GM18867 (cell line): ENCODE measurements at regions not wholly inside any gene's neighbourhood (a gene's known extent, or its start where the extent isn't known, plus 50 kb on each side); places are given as distances from the start of the nearest gene placed in this dataset.
"Not testable (repeated sequence)": the region's sequence is repeated elsewhere in the genome, so short reads cannot be mapped to it uniquely, and the experiment has no call there.

ENCODE experiments used
- ATAC-seq: cut with Tn5 transposase; IDR thresholded peaks from one replicate; pipeline ENCODE4 v1.9.1; 2021; ENCODE audit warnings: mild to moderate bottlenecking, moderate library complexity; ENCODE audit not compliant: unreplicated experiment

- no peak for ATAC-seq
Measured at GRCh38 chr11:15825976-15826650, 530.2 kb downstream of the SOX6 start.

- ATAC-seq = peak; percentile 64
Measured at GRCh38 chr11:15826826-15827225, 529.5 kb downstream of the SOX6 start.

DNA sequence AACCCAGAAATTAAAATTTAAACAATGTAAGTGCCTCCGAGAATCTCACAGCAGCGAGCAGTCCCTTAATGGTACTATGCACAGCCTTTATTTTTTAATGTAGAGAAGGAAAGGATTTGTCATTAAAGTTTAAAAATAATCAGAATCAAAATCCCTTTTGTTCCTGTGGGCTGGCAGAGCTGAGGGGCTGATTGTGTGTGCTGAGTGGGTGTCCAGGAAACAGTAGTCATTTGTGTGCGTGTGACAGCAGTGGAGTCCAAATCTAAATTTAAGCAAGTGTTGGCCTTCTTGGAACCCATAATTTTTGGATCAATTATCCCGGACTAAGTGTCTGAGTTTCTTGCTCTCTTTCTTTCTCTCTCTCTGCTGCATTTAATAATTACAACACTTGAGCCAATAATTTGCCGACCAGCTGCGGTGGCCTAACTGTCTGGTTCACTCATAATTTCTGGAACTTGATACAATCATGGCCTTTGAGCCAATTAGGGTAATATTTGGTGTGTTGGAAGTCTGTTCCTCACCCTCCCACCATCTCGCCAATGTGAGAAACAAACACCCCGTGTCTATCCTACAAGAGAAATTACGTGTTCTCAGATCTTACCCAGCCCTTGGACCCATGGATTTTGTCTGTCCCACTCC is 528.0 kb downstream of the SOX6 start:
- ATAC-seq = no peak

DNA sequence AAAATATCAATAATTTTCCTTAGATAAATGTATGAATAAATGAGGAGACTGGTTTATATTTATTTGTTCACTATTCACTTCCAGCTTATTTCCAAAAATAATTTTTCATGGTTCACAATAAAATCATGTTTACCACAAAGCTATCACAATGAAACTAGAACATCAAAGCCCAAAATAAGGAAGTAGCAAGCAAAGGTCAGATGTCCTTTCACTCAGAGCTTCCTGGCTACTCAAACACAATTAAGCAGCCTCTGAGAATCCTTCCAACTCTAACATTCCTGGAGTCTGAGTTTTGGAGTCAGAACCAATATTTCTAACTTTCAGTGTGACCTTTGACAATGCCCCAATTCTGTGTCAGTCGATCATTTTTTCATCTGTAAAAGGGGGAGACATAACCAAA is 527.0 kb downstream of the SOX6 start:
- ATAC-seq = no peak

- ATAC-seq = no peak
Measured at GRCh38 chr11:15830741-15831428, 525.5 kb downstream of the SOX6 start.

GRCh38 chr11:15835788-15836411 is 520.4 kb downstream of the SOX6 start:
- no peak for ATAC-seq

DNA sequence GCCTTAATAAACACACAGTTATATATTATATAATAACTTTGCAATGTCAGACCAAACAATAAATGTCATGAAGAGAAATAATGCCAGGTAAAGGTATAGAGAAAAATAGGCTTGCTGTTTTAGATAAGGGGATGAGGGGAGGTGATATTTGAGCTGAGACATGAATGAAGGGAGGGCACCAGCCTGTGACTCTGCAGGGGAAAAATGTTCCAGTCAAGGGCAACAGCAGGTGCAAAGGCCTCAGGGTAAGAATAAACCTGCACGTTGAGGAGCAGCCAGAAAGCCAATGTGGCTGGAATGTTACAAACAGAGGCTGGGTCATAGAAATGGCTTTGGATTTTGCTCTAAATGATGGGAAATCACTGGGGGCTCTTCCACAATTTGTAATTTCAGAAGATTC is 519.6 kb downstream of the SOX6 start:
- ATAC-seq = no peak

- ATAC-seq = no peak
Measured at GRCh38 chr11:15837901-15838489, 518.4 kb downstream of the SOX6 start.

GRCh38 chr11:15839061-15839460 is 517.3 kb downstream of the SOX6 start:
- ATAC-seq = no peak

DNA sequence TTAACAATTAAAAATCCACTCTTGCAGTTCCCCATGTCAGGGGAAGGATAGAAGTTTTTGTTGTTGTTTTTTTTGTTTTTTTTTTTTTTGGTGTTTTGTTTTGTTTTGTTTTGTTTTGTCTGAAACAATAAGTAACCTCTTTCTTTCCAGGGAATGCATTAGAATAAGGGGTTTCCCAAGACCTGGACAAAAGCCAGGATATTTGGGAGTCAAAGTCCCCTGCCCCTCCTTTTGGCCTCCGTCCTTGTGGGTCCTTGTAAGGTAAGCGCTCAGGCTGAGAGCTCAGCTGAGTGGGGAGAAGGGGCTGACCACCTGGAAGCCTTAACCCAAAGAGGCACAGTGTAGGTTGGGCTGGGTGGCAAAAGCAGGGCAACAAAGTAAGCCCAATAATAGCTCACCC is 515.4 kb downstream of the SOX6 start:
- ATAC-seq = no peak

DNA sequence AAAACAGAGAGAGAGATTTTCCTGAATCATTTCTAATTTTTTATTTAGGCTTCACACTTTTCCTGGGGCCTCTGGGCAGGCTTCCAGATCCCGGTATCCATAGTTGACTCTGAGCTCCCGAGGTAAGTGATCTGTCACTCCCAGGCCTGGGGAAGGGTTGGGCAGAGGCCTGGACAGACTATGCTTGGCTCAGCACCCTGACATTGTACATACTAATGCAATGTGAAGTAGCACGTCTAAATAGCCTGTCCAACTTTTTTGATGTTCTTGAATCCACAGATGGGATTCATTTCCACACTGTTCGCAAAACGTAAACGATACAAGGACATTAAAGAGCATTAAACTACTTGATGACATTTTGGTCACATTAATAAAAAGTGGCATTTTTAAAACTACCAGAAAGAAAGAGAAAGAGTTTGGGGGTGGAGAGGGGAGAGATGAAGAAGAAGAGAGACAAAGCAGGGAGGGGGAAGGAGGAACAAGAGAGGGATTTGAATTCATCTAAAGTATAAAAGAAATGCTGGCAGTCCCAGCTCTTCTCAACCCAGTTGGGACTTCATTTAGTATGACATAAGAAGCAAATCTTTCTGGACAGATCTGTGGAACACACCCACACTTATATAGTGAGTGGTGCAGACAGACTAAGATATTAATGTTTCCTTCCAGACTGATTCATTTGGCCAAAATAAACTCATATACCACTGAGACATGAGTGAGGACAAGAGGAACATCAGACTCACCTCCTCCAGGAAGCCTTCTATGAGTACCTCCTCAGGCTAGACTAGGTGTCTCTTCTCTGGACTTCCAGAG is 514.2 kb downstream of the SOX6 start:
- ATAC-seq = no peak

- ATAC-seq = no peak
Measured at GRCh38 chr11:15843309-15843872, 513.0 kb downstream of the SOX6 start.

GRCh38 chr11:15845261-15845660 is 511.1 kb downstream of the SOX6 start:
- ATAC-seq = no peak

- no peak for ATAC-seq
Measured at GRCh38 chr11:15848631-15849168, 507.6 kb downstream of the SOX6 start.

DNA sequence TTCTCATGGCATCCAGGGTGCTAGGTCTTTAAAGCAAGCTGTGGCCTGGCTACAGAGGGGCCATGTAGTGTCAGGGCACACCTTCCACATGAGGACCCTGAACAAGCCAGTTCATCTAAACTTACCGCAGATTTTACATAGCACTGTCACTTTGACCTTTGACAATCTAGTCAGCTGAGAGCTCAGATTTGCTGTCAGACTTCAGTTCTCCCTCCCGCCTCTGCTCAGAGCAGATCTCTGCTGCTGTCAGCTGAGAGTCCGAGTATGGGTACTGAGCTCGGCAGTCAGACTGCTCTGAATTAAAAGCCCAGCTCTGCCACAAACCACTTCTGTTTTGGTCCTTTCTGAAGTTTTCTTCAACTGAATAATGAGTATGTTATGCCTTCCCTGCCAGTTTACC is 507.1 kb downstream of the SOX6 start:
- peak; percentile 51 for ATAC-seq

GRCh38 chr11:15850335-15850734 is 506.0 kb downstream of the SOX6 start:
- ATAC-seq = not testable (repeated sequence)

DNA sequence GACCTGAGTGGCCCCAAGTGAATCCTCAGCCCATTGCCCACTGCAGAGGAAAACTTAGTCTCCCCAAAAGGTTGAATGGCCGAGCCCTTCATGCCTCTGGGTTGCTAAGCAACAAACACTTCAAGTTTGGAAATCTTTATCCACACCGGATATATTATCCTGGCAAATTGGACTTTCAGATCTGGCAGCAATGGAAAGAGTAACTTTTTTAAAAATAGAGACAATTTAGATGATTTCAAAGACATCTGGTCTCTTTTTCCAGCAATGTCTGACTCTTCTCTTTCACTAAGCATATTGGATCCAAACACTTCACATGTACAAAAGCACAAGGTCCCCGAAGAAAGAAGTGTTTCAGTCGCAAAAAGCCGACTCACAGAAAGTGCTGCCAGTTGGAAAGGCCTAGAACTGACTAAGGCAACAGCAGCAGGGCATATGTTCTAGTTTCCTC is 505.3 kb downstream of the SOX6 start:
- no peak for ATAC-seq

- ATAC-seq = no peak
Measured at GRCh38 chr11:15852179-15852578, 504.2 kb downstream of the SOX6 start.

DNA sequence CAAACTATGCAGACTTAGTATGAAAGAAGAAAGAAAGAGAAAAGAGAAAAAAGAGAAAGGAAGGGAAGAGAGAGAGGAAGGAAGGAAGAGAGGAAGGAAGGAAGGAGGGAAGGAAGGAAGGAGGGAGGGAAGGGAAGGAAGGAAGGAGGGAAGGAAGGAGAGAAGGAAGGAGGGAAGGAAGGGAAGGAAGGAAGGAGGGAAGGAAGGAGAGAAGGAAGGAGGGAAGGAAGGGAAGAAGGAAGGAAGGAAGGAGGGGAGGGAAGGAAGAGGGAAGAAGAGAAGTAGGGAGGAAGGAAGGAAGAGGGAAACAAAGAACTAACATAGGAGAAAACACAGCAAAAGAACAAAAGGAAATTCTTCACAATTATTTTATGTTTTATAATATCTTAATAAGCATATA is 502.1 kb downstream of the SOX6 start:
- no peak for ATAC-seq

GRCh38 chr11:15858881-15859280 is 497.5 kb downstream of the SOX6 start:
- no peak for ATAC-seq
